IMR-90 (cell line): ENCODE measurements at regions not wholly inside any gene's neighbourhood (a gene's known extent, or its start where the extent isn't known, plus 50 kb on each side); places are given as distances from the start of the nearest gene placed in this dataset.

Experiments used
- ATAC-seq: fragments of 200-7000 bp; cut with Tn5 transposase; 2 replicates; pipeline ENCODE4 v1.9.1; 2020; ENCODE audit warnings: low read depth, mild to moderate bottlenecking, moderate library complexity
- BruUV-seq: library from RNA; stranded (reverse); fragments of 400-500 nt; replicated peaks from 2 replicates; lab custom pipeline; 2021; lab: Mats Ljungman, UMichigan
- CTCF ChIA-PET: fragments of 300-600 bp; formaldehyde crosslinking; extraction: SDS; loops from one replicate; lab custom pipeline; 2021; ENCODE audit warnings: antibody characterized with exemption; lab: Yijun Ruan, JAX
- POLR2A ChIA-PET: fragments of 300-600 bp; sonication (Branson Sonifier 250); formaldehyde crosslinking; loops from one replicate; lab custom pipeline; 2022; ENCODE audit warnings: antibody characterized with exemption; ENCODE audit not compliant: unreplicated experiment; lab: Charles Lee
- DNase-seq: peaks from one replicate; pipeline ENCODE4 v3.0.0; 2013
- H2AFZ ChIP-seq: replicated peaks from 2 replicates; pipeline ENCODE3; 2013; ENCODE audit warnings: low read length, mild to moderate bottlenecking; ENCODE audit not compliant: poor library complexity
- H2AK5ac ChIP-seq: 2 replicates; pipeline ENCODE4 v1.6.1; 2013; ENCODE audit warnings: low read depth, low read length, inconsistent platforms
- H2AK9ac ChIP-seq: replicated peaks from 2 replicates; pipeline ENCODE3; 2013; ENCODE audit warnings: mild to moderate bottlenecking, low read depth, low read length, moderate library complexity; ENCODE audit not compliant: poor library complexity
- H2BK120ac ChIP-seq: 2 replicates; pipeline ENCODE4 v1.6.1; 2013; ENCODE audit warnings: low read depth, low read length, inconsistent platforms
- H2BK15ac ChIP-seq: 3 replicates; pipeline ENCODE4 v1.6.1; 2013; ENCODE audit warnings: low read depth, low read length, inconsistent platforms
- H2BK20ac ChIP-seq: 2 replicates; pipeline ENCODE4 v1.6.1; 2013; ENCODE audit warnings: low read depth, mild to moderate bottlenecking, inconsistent platforms, low read length, moderate library complexity
- H2BK5ac ChIP-seq: 2 replicates; pipeline ENCODE4 v1.6.1; 2013; ENCODE audit warnings: mild to moderate bottlenecking, low read depth, low read length, inconsistent platforms; ENCODE audit not compliant: poor library complexity, severe bottlenecking
- H3K14ac ChIP-seq: replicated peaks from 2 replicates; pipeline ENCODE4 v1.6.1; 2013; ENCODE audit warnings: low read depth, low read length, inconsistent platforms
- H3K18ac ChIP-seq: 2 replicates; pipeline ENCODE4 v1.6.1; 2013; ENCODE audit warnings: low read depth, low read length, control low read depth
- H3K23ac ChIP-seq: 2 replicates; pipeline ENCODE4 v1.6.1; 2013; ENCODE audit warnings: low read depth, low read length, inconsistent platforms
- H3K27ac ChIP-seq: 2 replicates; pipeline ENCODE4 v1.5.1; 2013; ENCODE audit warnings: mild to moderate bottlenecking, control low read depth, low read length; ENCODE audit not compliant: insufficient read depth
- H3K27me3 ChIP-seq: 2 replicates; pipeline ENCODE4 v1.6.1; 2013; ENCODE audit warnings: low read length; ENCODE audit not compliant: control insufficient read depth, insufficient read depth
- H3K36me3 ChIP-seq: 2 replicates; pipeline ENCODE4 v1.6.1; 2013; ENCODE audit warnings: low read length, mixed read lengths; ENCODE audit not compliant: control insufficient read depth, insufficient read depth
- H3K4ac ChIP-seq: 2 replicates; pipeline ENCODE4 v1.6.1; 2013; ENCODE audit warnings: low read depth, low read length, inconsistent platforms
- H3K4me1 ChIP-seq: 2 replicates; pipeline ENCODE4 v1.6.1; 2013; ENCODE audit warnings: low read length, mixed read lengths; ENCODE audit not compliant: control insufficient read depth, insufficient read depth
- H3K4me2 ChIP-seq: 2 replicates; pipeline ENCODE4 v1.6.1; 2013; ENCODE audit warnings: low read depth, mild to moderate bottlenecking, control low read depth, low read length, moderate library complexity
- H3K4me3 ChIP-seq: 2 replicates; pipeline ENCODE4 v1.5.1; 2013; ENCODE audit warnings: low read depth, mild to moderate bottlenecking, control low read depth, low read length, moderate library complexity; ENCODE audit not compliant: insufficient read depth
- H3K56ac ChIP-seq: 2 replicates; pipeline ENCODE4 v1.6.1; 2013; ENCODE audit warnings: low read length, inconsistent platforms; ENCODE audit not compliant: insufficient read depth; ENCODE audit errors: extremely low read depth
- H3K79me1 ChIP-seq, 2 experiments: 2 replicates each; pipeline ENCODE4 v1.6.1; 2013; ENCODE audit warnings: low read length in 2 of 2, inconsistent platforms in 1 of 2, low read depth in 1 of 2
- H3K9ac ChIP-seq: 2 replicates; pipeline ENCODE4 v1.6.1; 2013; ENCODE audit warnings: low read depth, low read length, control low read depth
- H3K9me1 ChIP-seq: 2 replicates; pipeline ENCODE4 v1.6.1; 2013; ENCODE audit warnings: low read length, inconsistent platforms; ENCODE audit not compliant: insufficient read depth
- H3K9me3 ChIP-seq: 2 replicates; pipeline ENCODE4 v1.6.1; 2013; ENCODE audit warnings: low read length; ENCODE audit not compliant: control insufficient read depth, insufficient read depth
- H4K20me1 ChIP-seq: 2 replicates; pipeline ENCODE4 v1.6.1; 2013; ENCODE audit warnings: low read length, inconsistent platforms; ENCODE audit not compliant: insufficient read depth
- H4K5ac ChIP-seq: 2 replicates; pipeline ENCODE4 v1.6.1; 2013; ENCODE audit warnings: mild to moderate bottlenecking, low read depth, low read length, control low read depth
- H4K8ac ChIP-seq, 2 experiments: 2 replicates each; pipeline ENCODE4 v1.6.1; 2013; ENCODE audit warnings: low read depth in 2 of 2, low read length in 2 of 2, control low read depth in 1 of 2, inconsistent platforms in 1 of 2
- H4K91ac ChIP-seq: 2 replicates; pipeline ENCODE4 v1.6.1; 2013; ENCODE audit warnings: low read depth, low read length, inconsistent platforms; ENCODE audit not compliant: insufficient read depth
- CEBPB ChIP-seq: IDR thresholded peaks from 2 replicates; pipeline ENCODE4 v1.6.1; 2012; ENCODE audit warnings: low read depth, low read length, improper control_type of control experiment
- MAFK ChIP-seq: IDR thresholded peaks from 2 replicates; pipeline ENCODE4 v1.6.1; 2012; ENCODE audit warnings: low read depth, low read length, improper control_type of control experiment
- NFE2L2 ChIP-seq: fragments of 150-350 bp; IDR thresholded peaks from 2 replicates; pipeline ENCODE4 v1.6.1; 2016; ENCODE audit warnings: low read depth, mild to moderate bottlenecking, low read length
- POLR2A ChIP-seq: IDR thresholded peaks from 2 replicates; pipeline ENCODE4 v1.6.1; 2012; ENCODE audit warnings: mild to moderate bottlenecking, low read depth, low read length
- RAD21 ChIP-seq: IDR thresholded peaks from 2 replicates; pipeline ENCODE4 v1.6.1; 2012; ENCODE audit warnings: low read length, improper control_type of control experiment
- RCOR1 ChIP-seq: IDR thresholded peaks from 2 replicates; pipeline ENCODE4 v1.6.1; 2012; ENCODE audit warnings: mild to moderate bottlenecking, low read length, improper control_type of control experiment; ENCODE audit not compliant: insufficient replicate concordance
- WGBS, 2 experiments: methylation state at CpG; one replicate each; pipeline versions ENCODE4 v1.1.5 to v1.1.7; 2013; ENCODE audit warnings: missing lambda C conversion rate in 2 of 2; ENCODE audit not compliant: insufficient read length in 1 of 2; ENCODE audit errors: extremely low coverage in 2 of 2; 5-methylcytosine and 5-hydroxymethylcytosine counted together
- dilution Hi-C: fragments of 300-500 bp; cut with HindIII; formaldehyde crosslinking; loops from one replicate; pipeline ENCODE4 v1.14.3; 2018; ENCODE audit warnings: low sequenced_read_pairs; ENCODE audit not compliant: unreplicated experiment
- in situ Hi-C: fragments of 300-500 bp; cut with MboI; formaldehyde crosslinking; loops from 3 replicates; pipeline ENCODE4 v1.14.3; 2019; ENCODE audit warnings: low sequenced_read_pairs, inconsistent platforms, mixed read lengths
- intact Hi-C: fragments of 100-400 bp; cut with micrococcal nuclease; formaldehyde crosslinking; loops from 2 replicates; pipeline ENCODE4 v1.10.0; 2022

DNA sequence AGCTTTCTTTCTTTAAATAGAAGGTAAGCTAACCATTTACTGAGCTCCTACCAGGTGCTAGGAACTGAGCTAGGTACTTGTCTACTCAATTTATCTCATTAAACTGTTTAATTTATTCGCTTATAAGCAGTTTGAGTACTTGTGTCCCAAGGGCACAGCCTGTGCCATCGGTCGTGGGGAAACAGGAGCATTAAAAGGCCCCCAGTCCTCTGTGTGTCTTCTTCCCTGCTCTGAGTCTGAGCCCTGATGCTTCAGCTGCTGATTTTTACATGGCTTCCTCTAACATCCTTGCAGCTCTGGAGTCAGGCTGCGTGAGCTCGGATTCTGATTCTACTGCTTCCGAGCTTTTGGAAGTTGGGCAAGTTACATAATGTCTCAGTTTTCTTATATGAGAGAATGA is 239.5 kb downstream of the EDEM1 start:
- H3K9me3 ChIP-seq = peaks cover 5% of the 10 kb centered on the region; the same call in 1 of the 2 replicates
- POLR2A ChIA-PET = no interaction called here
- no TSS peak for BruUV-seq
- no peak overlapping the region for H4K5ac ChIP-seq
- no peaks in the 10 kb centered on the region for H3K36me3 ChIP-seq
- no peak overlapping the region for H3K14ac ChIP-seq
- ATAC-seq (no peak), DNase-seq (no peak)
- no peak overlapping the region for H3K56ac ChIP-seq
- H2AK9ac ChIP-seq = no peak overlapping the region
- H3K4me2 ChIP-seq = no peak overlapping the region
- CTCF ChIA-PET = no interaction called here
- dilution Hi-C loops (no loop called here), intact Hi-C loops (no loop called here), in situ Hi-C loops (no loop called here)
- H2BK20ac ChIP-seq = no peak overlapping the region
- H3K27ac ChIP-seq = no peak overlapping the region
- H3K9ac ChIP-seq = no peak overlapping the region
- H4K91ac ChIP-seq = no peak overlapping the region
- H2BK120ac ChIP-seq = no peak overlapping the region
- no peak overlapping the region for H3K4me3 ChIP-seq
- H2BK5ac ChIP-seq = no peak overlapping the region
- no peak overlapping the region for H2AK5ac ChIP-seq
- H3K23ac ChIP-seq = no peak overlapping the region
- no peaks in the 10 kb centered on the region for H3K4me1 ChIP-seq
- 86% methylated on average over 2 of the region's 6 CpGs; no CpG with 5 or more reads in 1 of the 2 experiments for WGBS, 2 experiments
- no peaks in the 10 kb centered on the region for H3K27me3 ChIP-seq
- H4K8ac ChIP-seq = no peak overlapping the region
- no peaks in the 10 kb centered on the region for H3K79me1 ChIP-seq
- H4K20me1 ChIP-seq = no peaks in the 10 kb centered on the region
- no peak overlapping the region for H3K4ac ChIP-seq
- no peaks in the 10 kb centered on the region for H3K9me1 ChIP-seq
- H2AFZ ChIP-seq = no peak overlapping the region
- TF ChIP-seq MAFK = no peak
- no peak for TF ChIP-seq RCOR1
- TF ChIP-seq RAD21 = no peak
- no peak for TF ChIP-seq CEBPB
- no peak for TF ChIP-seq POLR2A
- TF ChIP-seq NFE2L2 = no peak
- H3K18ac ChIP-seq = no peak overlapping the region
- H2BK15ac ChIP-seq = no peak overlapping the region
